ENCODE measurements at regions not wholly inside any gene's neighbourhood (a gene's known extent, or its start where the extent isn't known, plus 50 kb on each side); places are given as distances from the start of the nearest gene placed in this dataset.

DNA sequence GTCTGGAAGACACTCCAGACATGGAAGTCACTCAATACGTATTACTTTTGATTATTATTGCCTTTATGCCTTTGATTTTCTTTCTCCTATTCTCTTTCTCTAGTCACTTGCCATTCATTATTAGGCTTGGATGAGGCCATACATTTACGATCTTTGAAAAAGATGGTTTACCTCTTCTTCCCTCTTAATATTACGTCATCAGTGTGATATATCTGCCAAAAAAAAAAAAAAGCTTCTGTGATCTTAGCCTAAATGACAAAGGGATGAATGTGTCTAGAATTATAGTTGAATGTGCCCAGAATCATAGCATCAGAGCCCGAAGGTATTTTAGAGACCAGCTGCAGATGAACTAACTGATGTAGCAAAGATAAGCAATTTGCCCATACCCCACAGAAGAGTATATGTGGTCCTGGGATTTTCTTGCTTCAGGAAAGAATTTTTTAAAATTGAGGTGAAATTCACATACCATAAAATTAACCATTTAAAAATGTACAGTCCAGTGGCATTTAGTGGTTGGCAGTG lies 73.9 kb downstream of the HHEX start:
- no peak for DNase-seq (ENCODE audit: extremely low read depth, low read depth)
- TF ChIP-seq, protein P1, sequence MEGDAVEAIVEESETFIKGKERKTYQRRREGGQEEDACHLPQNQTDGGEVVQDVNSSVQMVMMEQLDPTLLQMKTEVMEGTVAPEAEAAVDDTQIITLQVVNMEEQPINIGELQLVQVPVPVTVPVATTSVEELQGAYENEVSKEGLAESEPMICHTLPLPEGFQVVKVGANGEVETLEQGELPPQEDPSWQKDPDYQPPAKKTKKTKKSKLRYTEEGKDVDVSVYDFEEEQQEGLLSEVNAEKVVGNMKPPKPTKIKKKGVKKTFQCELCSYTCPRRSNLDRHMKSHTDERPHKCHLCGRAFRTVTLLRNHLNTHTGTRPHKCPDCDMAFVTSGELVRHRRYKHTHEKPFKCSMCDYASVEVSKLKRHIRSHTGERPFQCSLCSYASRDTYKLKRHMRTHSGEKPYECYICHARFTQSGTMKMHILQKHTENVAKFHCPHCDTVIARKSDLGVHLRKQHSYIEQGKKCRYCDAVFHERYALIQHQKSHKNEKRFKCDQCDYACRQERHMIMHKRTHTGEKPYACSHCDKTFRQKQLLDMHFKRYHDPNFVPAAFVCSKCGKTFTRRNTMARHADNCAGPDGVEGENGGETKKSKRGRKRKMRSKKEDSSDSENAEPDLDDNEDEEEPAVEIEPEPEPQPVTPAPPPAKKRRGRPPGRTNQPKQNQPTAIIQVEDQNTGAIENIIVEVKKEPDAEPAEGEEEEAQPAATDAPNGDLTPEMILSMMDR (IDR thresholded peaks at IDR 0.05; ENCODE audit: low read depth, low read length, missing control alignments) = no peak
- no peak overlapping the region for H3K4me3 ChIP-seq (replicated peaks; ENCODE audit: low read depth, low read length)

DNA sequence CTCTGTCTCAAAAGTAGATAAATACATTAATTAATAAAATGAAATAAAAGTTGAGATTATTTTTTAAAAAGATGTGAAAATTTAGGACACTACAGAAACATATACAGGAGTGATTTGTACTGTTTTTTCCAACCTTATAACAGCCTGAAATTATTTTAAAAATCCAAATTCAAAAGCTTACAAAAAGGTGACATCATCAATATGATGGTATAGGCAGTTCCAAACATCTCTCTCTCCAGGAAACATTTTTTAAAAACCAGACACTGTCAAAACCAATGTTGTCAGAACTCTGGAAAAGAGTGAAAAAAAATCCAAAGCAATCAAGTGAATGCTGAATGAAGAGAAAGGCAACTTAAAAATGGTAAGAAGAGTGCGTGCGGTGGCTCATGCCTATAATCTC lies 76.7 kb downstream of the HHEX start:
- TF ChIP-seq, protein P1 (IDR thresholded peaks at IDR 0.05; ENCODE audit: low read depth, low read length, missing control alignments) = no peak
- H3K4me3 ChIP-seq (replicated peaks; ENCODE audit: low read depth, low read length) = no peak overlapping the region
- no peak for DNase-seq (ENCODE audit: extremely low read depth, low read depth)

DNA sequence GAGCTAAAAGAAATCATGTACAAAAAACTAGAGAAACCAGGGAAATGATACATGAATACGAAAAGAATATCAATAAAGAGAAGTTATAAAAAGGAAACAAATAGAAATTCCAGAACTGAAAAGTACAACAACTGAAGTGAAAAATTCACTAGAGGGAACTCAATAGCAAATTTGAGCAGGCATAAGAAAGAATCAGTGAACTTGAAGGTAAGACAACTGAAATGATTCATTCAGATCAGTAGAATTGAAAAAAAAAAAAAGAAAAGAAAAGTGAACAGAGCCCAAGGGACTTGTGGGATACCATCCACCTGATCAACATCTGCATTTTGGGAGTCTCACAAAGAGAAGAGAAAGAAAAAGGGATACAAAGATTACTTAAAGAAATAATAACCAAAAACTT lies 78.3 kb downstream of the HHEX start:
- no peak overlapping the region for H3K4me3 ChIP-seq (replicated peaks; ENCODE audit: low read depth, low read length)
- DNase-seq (ENCODE audit: extremely low read depth, low read depth) = no peak
- TF ChIP-seq, protein P1 (IDR thresholded peaks at IDR 0.05; ENCODE audit: low read depth, low read length, missing control alignments) = no peak

DNA sequence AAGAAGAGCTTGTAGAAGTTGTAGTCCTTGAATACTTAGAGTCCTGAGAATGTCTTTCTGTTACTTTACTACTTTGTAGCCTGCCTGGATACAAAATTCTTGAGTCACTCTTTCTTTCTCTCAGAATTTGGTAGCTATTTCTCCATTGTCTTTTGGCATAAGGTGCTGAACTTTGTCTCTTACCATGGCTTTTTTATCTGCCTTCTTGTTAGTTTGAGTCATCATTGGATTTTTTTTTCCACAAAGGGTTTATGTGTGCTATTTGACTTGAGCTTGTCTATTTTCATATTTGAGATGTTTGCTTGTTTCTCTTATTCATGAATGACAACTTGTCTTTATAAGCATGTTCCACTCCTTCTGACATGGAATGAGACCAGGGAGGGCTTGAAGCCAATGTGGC lies 74.5 kb upstream of the EXOC6 start:
- TF ChIP-seq, protein P1 (IDR thresholded peaks at IDR 0.05; ENCODE audit: low read depth, low read length, missing control alignments) = no peak
- no peak for DNase-seq (ENCODE audit: extremely low read depth, low read depth)
- no peak overlapping the region for H3K4me3 ChIP-seq (replicated peaks; ENCODE audit: low read depth, low read length)

DNA sequence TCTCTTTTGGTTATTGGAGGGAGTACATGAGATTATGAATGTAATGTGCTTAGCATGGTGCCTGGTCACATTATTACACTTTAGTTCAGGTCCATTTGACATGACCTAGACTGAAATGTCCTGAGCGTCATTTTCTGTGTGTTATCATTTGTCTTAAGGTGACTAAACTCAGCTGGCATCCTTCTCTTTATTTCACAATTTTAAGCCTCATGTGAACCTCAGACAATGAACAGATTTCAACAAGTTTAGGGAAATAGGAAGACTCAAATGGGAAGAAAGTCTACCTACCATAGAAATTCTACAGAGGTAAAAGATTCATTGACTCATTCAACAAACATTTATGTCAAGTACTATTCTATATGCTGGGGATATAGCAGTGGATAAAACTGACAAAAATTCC lies 70.2 kb upstream of the EXOC6 start:
- H3K4me3 ChIP-seq (replicated peaks; ENCODE audit: low read depth, low read length) = no peak overlapping the region
- no peak for DNase-seq (ENCODE audit: extremely low read depth, low read depth)
- TF ChIP-seq, protein P1 (IDR thresholded peaks at IDR 0.05; ENCODE audit: low read depth, low read length, missing control alignments) = no peak

DNA sequence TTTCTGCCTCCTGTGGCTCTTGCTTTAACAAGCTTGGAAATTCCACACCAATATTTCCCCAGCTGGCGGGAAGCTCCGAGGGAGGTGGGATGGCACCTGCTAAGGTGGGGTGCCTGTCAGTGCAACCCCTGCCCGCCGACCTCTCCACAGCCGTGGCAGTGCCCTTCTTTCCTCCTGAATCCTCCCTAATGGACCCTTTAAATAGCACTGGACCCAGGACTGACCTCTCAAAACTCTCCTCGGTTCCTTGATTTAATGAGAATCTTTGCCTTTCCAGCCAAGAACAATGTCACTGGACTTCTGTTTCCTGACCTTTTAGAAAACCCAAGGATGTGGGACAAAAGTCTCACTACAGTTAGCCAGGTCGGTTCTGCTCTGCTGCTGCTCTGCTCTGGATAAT lies 63.2 kb upstream of the EXOC6 start:
- TF ChIP-seq, protein P1 (IDR thresholded peaks at IDR 0.05; ENCODE audit: low read depth, low read length, missing control alignments) = no peak
- no peak for DNase-seq (ENCODE audit: extremely low read depth, low read depth)
- H3K4me3 ChIP-seq (replicated peaks; ENCODE audit: low read depth, low read length) = no peak overlapping the region

DNA sequence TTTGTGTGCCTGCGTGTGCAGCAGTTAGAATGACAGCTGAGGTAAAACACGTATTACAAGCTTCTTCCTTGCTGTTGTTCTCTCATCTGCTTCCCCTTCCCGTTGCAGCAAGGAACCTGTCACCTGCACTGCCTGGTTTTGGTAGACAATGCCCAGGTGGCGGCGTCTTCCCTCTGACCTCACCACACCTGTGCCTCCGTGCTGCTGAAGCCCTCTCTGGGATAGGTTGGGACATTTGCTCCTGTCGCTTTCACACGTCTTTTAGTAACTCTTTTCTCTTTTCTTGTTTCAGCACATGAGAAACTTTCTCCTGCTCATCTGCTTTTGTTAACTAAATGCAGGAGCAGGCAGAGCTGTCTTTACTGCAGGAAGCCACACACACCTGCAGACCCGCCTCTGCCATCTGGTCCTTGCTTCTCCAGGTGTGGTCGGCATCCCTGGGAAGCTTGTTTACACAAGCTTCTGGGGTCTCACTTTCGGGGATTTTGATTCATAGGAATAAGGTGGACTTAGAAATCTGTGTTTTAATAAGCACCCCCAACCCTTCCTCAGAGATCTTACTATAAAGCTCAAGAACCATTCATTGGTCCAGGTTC lies 60.7 kb upstream of the EXOC6 start:
- no peak overlapping the region for H3K4me3 ChIP-seq (replicated peaks; ENCODE audit: low read depth, low read length)
- DNase-seq (ENCODE audit: extremely low read depth, low read depth) = no peak
- TF ChIP-seq, protein P1 (IDR thresholded peaks at IDR 0.05; ENCODE audit: low read depth, low read length, missing control alignments) = no peak

Data from HFF-Myc (cell line).